GM18867 (cell line): ENCODE measurements at regions not wholly inside any gene's neighbourhood (a gene's known extent, or its start where the extent isn't known, plus 50 kb on each side); places are given as distances from the start of the nearest gene placed in this dataset.
A peak's percentile ranks its signal among the peaks of the same experiment; 100 is the strongest.
"Not testable (repeated sequence)": the region's sequence is repeated elsewhere in the genome, so short reads cannot be mapped to it uniquely, and the experiment has no call there.

ENCODE experiments used
- ATAC-seq: cut with Tn5 transposase; IDR thresholded peaks from one replicate; pipeline ENCODE4 v1.9.1; 2021; ENCODE audit warnings: mild to moderate bottlenecking, moderate library complexity; ENCODE audit not compliant: unreplicated experiment

DNA sequence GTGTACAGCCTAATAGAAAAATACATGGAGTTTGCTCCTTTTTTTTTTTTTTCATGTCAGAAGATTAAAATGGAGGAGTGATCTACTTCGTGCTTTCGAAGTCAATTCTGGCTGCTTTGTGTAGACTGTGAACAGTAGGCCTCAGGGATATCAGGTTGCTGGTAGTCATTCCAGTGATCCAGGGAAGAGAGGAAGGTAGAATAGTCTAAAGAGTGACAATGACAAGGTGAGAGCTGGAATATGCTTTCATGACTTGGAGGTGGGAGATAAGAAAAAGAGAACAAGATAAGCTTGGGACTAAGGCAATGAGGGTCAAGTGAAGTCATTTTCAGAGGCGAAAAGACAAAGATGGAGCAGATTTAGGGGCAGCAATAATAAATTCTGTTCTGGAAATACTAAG lies 111.3 kb upstream of the MIR17HG start:
- no peak for ATAC-seq

- no peak for ATAC-seq
Observed at GRCh38 chr13:91236921-91237320, 110.6 kb upstream of the MIR17HG start.

DNA sequence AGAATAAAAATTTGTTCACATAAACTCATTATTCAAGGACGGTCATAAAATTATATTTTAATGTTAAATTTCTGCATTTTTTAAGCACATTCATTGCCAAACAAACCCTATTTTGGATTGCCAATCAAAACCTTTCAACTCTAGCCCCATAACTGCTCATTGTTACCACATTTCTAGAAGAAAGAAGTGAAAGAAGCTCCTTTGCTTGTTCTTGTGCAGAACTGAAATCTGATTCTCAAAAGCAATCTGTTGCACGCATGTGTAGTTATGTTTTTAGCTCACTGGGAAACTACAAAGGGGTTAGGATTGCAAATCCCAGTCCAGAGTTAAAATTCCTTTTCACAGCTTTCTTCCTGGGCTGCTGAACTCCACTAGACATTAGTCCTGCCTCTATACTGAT lies 109.5 kb upstream of the MIR17HG start:
- ATAC-seq: peak; percentile 70

GRCh38 chr13:91240341-91240740 lies 107.1 kb upstream of the MIR17HG start:
- no peak for ATAC-seq

- no peak for ATAC-seq
Observed at GRCh38 chr13:91241221-91241933, 106.1 kb upstream of the MIR17HG start.

DNA sequence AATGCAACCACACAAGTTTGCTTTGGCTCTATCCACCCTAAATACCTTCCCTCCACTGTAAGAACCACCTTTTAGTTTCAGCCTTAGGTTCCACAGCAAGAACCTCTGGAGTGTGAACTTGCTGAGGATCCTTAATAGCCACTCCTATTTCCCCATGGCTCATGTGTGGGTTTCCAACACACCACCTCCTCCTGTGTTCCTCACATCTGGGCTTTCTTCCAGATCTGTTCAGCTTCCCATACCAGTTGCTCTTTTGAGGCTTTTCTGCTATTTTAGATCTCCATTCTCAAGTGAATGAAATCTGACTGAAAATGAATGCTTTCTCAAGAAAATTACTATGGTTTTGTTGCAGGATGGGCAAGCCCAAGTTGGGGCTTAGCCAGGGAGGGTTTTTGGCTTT lies 104.8 kb upstream of the MIR17HG start:
- ATAC-seq: no peak

DNA sequence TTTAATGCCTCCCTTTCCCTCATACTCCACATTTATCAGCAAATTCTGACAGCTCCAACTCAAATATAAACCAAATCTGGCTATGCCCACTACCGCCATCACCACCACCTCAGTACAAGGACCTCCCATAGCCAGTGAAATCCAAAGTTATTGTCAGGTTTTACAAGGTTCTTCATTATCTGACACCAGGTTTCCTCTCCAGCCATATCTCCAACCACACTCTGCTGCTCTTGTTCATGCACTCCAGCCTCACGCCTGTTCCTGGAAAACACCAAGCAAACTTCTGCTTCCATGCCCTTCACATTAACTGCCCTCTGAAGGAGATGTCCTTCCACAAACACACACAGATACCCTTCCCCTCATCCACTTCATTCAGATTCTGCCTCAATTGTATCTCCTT lies 102.2 kb upstream of the MIR17HG start:
- ATAC-seq: no peak

DNA sequence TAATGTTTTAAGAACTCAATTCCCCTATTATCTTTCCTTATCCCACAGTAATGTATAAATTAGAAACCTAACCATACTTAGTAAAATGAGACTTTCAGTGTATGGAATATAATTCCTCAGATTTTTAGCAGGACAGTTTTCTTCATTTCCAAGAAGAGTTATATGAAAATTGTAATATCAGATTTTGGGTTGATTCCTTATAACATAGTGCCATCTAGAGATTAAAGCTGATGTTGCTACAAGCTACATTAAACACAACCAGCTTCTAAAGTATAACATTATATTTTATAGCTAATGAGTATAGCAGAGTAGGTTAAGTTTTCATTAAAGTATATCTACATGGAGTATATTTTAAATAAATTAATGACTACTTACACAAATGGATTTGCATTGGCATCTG lies 99.7 kb upstream of the MIR17HG start:
- ATAC-seq: peak; percentile 41

- no peak for ATAC-seq
Observed at GRCh38 chr13:91248249-91248648, 99.2 kb upstream of the MIR17HG start.

DNA sequence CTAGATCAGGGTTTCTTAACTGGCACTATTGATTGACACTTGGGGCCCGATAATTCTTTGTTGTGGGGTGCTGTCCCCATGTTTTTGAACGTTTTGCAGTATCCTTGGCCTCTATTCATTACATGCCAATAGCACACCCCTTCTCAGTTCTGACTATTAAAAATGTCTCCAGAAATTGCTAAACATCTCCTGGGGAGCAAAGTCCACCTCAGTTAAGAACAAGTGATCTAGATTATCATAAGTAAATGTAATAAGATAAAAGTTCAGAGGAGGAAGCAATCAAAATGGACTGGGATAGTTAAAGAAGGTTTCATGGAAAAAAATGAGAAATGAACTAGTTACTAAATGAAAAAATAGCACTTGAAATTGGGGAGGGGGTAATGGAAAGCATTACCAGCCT lies 98.1 kb upstream of the MIR17HG start:
- ATAC-seq: no peak

DNA sequence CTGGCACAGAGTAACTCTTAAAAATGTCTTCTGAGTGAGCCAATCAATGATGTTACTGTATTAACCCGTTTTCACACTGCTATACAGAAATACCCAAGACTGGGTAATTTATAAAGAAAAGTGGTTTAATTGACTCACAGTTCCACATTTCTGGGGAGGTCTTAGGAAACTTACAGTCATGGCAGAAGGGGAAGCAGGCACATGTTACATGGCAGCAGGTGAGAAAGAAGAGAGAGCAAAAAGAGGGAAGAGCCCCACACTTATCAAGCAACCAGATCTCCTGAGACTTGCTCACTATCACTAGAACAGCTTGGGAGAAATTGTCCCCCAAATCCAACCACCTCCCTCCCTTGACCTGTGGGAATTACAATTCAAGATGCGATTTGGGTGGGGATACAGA lies 97.6 kb upstream of the MIR17HG start:
- no peak for ATAC-seq

DNA sequence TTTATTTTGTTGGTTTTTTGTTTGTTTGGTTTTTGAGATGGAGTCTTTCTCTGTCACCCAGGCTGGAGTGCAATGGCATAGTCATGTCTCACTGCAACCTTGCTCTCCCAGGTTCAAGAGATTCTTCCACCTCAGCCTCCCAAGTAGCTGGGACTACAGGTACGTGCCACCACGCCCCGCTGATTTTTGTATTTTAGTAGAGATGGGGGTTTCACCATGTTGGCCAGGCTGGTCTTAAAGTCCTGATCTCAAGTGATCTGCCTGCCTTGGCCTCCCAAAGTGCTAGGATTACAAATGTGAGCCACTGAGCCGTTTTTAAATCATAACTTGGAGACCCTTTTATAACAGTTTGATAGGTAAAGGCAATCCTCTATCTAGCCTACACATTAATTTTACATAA lies 95.9 kb upstream of the MIR17HG start:
- not testable (repeated sequence) for ATAC-seq

GRCh38 chr13:91264484-91264883 lies 83.0 kb upstream of the MIR17HG start:
- ATAC-seq: no peak

DNA sequence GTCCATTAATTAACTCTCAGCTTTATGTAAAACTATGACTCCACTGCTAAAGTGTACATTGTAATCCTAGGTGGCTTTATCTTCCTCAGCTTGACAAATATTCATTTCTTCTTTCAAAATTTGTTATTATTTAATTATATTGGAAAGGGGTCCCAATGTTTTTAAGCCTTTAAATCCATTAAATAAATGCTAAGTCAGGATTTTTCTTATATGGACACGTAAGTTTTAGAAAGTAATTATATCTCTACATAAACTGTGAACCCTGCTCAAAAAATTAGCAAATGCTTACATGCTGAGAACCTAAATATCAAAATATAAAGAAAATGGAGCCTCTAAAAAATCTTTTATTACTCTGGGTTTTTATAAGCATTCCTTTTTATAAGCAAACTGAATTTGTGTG lies 78.2 kb upstream of the MIR17HG start:
- ATAC-seq: no peak

DNA sequence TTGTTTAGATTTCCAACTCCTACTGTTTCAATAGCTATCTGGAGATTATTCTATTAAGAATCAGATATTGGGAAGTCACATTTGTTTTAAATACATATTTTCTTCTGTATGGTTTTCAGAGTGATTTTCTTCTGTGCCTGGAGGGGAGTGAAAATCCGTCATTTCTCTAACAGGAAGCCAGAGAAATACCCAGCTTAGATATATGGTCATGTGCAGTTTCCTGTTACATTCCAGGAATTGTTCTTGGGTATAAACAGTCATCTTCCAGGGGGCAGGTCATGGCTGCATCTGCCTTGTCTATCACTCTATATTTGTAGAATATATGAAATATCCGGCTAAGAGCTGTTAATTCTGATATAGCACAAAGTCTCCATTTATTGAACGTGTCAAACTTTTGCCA lies 77.5 kb upstream of the MIR17HG start:
- no peak for ATAC-seq

GRCh38 chr13:91272235-91272777 lies 75.2 kb upstream of the MIR17HG start:
- ATAC-seq: no peak

DNA sequence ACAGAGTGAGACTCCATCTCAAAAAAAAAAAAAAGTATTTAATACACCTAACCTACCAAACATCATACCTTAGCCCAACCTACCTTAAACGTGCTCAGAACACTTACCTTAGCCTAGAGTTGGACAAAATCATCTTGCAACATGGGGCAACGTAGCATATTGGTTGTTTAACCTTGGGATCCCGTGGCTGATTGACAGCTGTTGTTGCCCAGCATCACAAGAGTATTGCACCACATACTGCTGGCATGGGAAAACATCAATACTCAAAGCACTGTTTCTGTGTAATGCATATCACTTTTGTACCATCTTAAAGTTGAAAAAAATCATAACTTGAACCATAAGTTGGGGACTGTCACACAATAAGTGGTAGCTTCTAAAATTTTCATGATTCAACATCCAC lies 73.8 kb upstream of the MIR17HG start:
- no peak for ATAC-seq

DNA sequence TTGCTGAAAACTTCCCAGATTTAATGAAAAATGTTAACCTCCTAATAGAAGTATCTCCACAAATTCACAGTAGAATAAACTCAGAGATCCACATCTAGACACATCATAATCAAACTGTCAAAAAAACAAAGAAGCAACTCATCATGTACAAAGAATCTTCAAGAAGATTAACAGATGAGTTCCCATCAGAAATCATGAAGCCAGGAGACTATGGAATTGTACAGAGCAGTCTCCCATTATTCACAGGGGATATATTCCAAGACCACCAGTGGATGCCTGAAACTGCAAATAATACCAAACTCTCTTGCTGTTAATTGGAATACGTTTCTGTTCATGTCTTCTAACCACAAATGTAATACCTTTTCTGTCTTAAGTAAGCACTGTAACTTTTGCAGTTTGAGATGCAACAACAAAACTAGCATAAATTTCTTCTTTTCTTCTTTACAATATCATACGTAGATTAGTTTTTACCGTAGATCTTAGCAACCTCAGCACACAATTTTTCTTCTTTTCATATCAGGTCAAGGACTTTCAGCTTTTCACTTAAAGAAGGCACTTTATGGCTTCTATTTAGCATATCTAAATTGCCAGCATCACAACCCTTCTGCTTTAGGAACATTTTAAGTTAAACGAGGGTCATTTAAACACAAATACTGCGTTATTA lies 70.3 kb upstream of the MIR17HG start:
- ATAC-seq: no peak

- no peak for ATAC-seq
Observed at GRCh38 chr13:91278291-91278690, 69.2 kb upstream of the MIR17HG start.

GRCh38 chr13:91278888-91279287 lies 68.6 kb upstream of the MIR17HG start:
- ATAC-seq: no peak

DNA sequence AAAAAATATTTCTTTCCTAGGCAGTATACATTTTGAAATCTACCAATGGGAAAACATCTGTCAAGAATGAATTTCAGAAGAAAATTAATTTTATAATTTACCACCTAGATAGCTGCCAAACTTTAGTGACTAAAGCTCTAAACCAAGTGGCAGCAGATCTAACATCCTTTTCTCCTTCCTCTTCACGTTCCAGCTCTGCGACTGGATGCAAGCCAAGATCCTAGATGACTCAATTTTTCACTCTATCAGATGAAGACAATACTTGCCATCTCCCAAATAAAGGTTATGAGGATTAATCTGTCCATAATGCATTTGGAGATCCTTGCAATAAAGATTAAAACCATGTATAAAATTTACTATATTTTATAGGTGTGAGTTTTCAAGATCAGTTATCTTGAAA lies 66.7 kb upstream of the MIR17HG start:
- no peak for ATAC-seq

- ATAC-seq: no peak
Observed at GRCh38 chr13:91284335-91284734, 63.2 kb upstream of the MIR17HG start.

DNA sequence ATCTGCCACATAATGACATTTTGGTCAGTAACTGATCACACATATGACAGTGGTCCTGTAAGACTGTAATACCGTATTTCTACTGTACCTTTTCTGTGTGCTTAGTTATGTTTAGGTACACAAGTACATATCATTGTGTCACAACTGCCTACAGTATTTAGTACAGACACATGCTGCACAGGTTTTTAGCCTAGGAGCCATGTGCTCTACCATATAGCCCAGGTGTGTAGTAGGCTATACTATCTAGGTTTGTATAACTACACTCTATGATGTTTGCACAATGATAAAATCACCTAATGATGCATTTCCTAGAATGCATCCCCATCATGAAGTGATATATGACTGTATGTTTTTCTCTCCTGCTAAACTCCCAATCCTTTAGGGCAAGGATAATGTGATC lies 61.2 kb upstream of the MIR17HG start:
- no peak for ATAC-seq
